ENCODE measurements at regions not wholly inside any gene's neighbourhood (a gene's known extent, or its start where the extent isn't known, plus 50 kb on each side); places are given as distances from the start of the nearest gene placed in this dataset.

- DNase-seq, result no peak
Measured at GRCh38 chr2:238691596-238692491, 156.0 kb upstream of the TWIST2 start.

GRCh38 chr2:238692562-238692961 lies 155.3 kb upstream of the TWIST2 start:
- DNase-seq, result no peak

GRCh38 chr2:238693337-238694093 lies 154.4 kb upstream of the TWIST2 start:
- no peak for DNase-seq

GRCh38 chr2:238694136-238694755 lies 153.6 kb upstream of the TWIST2 start:
- DNase-seq, result no peak

GRCh38 chr2:238694922-238695321 lies 153.0 kb upstream of the TWIST2 start:
- DNase-seq, result no peak

GRCh38 chr2:238695538-238695937 lies 152.3 kb upstream of the TWIST2 start:
- no peak for DNase-seq

GRCh38 chr2:238696331-238696730 lies 151.6 kb upstream of the TWIST2 start:
- DNase-seq, result no peak

- no peak for DNase-seq
Measured at GRCh38 chr2:238696786-238697185, 151.1 kb upstream of the TWIST2 start.

- DNase-seq, result no peak
Measured at GRCh38 chr2:238697193-238698071, 150.5 kb upstream of the TWIST2 start.

GRCh38 chr2:238698072-238698352 lies 149.9 kb upstream of the TWIST2 start:
- no peak for DNase-seq

- DNase-seq, result no peak
Measured at GRCh38 chr2:238698451-238699306, 149.2 kb upstream of the TWIST2 start.

GRCh38 chr2:238699307-238700116 lies 148.4 kb upstream of the TWIST2 start:
- no peak for DNase-seq

- DNase-seq, result no peak
Measured at GRCh38 chr2:238700117-238700457, 147.8 kb upstream of the TWIST2 start.

GRCh38 chr2:238700506-238701340 lies 147.2 kb upstream of the TWIST2 start:
- no peak for DNase-seq

- DNase-seq, result no peak
Measured at GRCh38 chr2:238701341-238702206, 146.3 kb upstream of the TWIST2 start.

- DNase-seq, result no peak
Measured at GRCh38 chr2:238702276-238703052, 145.4 kb upstream of the TWIST2 start.

GRCh38 chr2:238703053-238703415 lies 144.9 kb upstream of the TWIST2 start:
- no peak for DNase-seq

GRCh38 chr2:238703436-238703835 lies 144.4 kb upstream of the TWIST2 start:
- no peak for DNase-seq
